GM10248 (cell line): ENCODE measurements at regions not wholly inside any gene's neighbourhood (a gene's known extent, or its start where the extent isn't known, plus 50 kb on each side); places are given as distances from the start of the nearest gene placed in this dataset.
A peak's percentile ranks its signal among the peaks of the same experiment; 100 is the strongest.

Experiments
- CTCF ChIA-PET: fragments of 300-600 bp; sonication (Branson Sonifier 250); formaldehyde crosslinking; extraction: SDS; loops from one replicate; lab custom pipeline; 2021; ENCODE audit warnings: antibody characterized with exemption; lab: Yijun Ruan, JAX
- POLR2A ChIA-PET: fragments of 350-650 bp; sonication (Branson Sonifier 250); formaldehyde crosslinking; extraction: SDS; loops from one replicate; lab custom pipeline; 2020; ENCODE audit warnings: antibody characterized with exemption; lab: Yijun Ruan, JAX
- DNase-seq: peaks from one replicate; pipeline ENCODE4 v3.0.0; 2012; ENCODE audit errors: extremely low spot score
- CTCF ChIP-seq: IDR thresholded peaks from 2 replicates; pipeline ENCODE4 v1.5.1; 2012; ENCODE audit warnings: mild to moderate bottlenecking, low read depth; ENCODE audit errors: extremely low read depth, missing control alignments, control extremely low read depth

GRCh38 chr3:86563400-86563970 lies 427.5 kb downstream of the VGLL3 start:
- CTCF ChIA-PET, result interaction anchor here (0.9 to 2.2 kb wide), 4 partner anchors 11 to 50 kb away, joined by 3 to 11 read pairs (median 4); no protein-coding TSS in a partner anchor
- peak; percentile 57 for TF ChIP-seq CTCF
- DNase-seq, result peak; percentile 15
- POLR2A ChIA-PET, result no interaction called here

GRCh38 chr3:86562090-86562489 lies 428.9 kb downstream of the VGLL3 start:
- CTCF ChIA-PET, result interaction anchor here (0.6 to 2.2 kb wide), 5 partner anchors 9 to 743 kb away, joined by 3 to 11 read pairs (median 4); no protein-coding TSS in a partner anchor
- POLR2A ChIA-PET, result no interaction called here
- TF ChIP-seq CTCF, result no peak
- DNase-seq, result no peak

GRCh38 chr3:86561215-86561614 lies 429.7 kb downstream of the VGLL3 start:
- no peak for DNase-seq
- no peak for TF ChIP-seq CTCF
- ChIA-PET POLR2A (no interaction called here), CTCF (interaction anchor here (0.8 to 1.4 kb wide), 3 partner anchors 9 to 741 kb away, joined by 3 to 4 read pairs (median 3); no protein-coding TSS in a partner anchor)

GRCh38 chr3:86554383-86554782 lies 436.6 kb downstream of the VGLL3 start:
- no peak for TF ChIP-seq CTCF
- ChIA-PET CTCF (interaction anchor here (2.4 kb wide), 1 partner anchor 734 kb away, joined by 5 read pairs; no protein-coding TSS in a partner anchor), POLR2A (no interaction called here)
- no peak for DNase-seq

- ChIA-PET CTCF (no interaction called here), POLR2A (no interaction called here)
- no peak for DNase-seq
- TF ChIP-seq CTCF, result no peak
Measured at GRCh38 chr3:86547692-86548091, 443.3 kb downstream of the VGLL3 start.

- DNase-seq, result no peak
- no peak for TF ChIP-seq CTCF
- ChIA-PET CTCF (no interaction called here), POLR2A (no interaction called here)
Measured at GRCh38 chr3:86537171-86537570, 453.8 kb downstream of the VGLL3 start.
